ENCODE measurements at regions not wholly inside any gene's neighbourhood (a gene's known extent, or its start where the extent isn't known, plus 50 kb on each side); places are given as distances from the start of the nearest gene placed in this dataset.

DNA sequence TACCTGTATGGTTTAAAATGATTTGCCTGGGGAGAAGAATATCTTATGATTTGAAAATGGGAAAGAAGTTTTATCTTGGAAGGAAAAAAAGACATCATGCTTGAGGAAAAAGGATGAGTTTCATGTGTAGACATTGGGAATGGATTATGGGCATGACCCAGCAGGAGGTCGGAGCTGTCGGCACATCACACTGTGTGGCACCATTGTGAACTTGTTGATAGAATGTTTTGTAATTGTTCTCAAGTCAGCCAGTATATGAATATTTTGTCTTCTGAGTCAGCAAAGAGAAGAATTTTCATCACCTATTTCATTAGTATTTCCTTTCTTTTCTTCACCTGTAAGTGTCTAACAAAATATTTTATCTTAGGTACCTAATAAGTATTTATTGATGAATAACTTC lies 60.0 kb upstream of the HMGA2 start:
- DNase-seq (ENCODE audit: low read depth, low spot score) = no peak

GRCh38 chr12:65765436-65765813 lies 58.9 kb upstream of the HMGA2 start:
- DNase-seq (ENCODE audit: low read depth, low spot score) = no peak

DNA sequence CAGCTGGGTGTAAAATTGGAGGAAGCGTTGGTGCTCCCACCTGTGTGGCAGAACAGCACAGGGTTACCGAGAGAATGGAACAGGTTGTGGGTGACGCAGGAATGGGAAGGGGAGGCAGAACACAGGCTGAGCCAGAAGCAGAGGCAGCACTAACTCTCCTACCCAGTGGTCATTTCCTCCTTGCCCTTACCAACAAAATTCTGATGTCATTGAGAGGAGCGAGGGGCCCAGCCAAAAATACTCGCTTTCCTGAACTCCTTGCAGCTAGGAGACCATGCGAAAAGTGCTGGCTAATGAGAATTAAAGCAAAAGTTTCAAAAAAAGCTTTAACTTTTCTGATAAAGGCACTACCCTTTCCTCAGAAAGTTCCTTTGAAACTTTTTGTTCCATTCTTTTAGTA lies 54.4 kb upstream of the HMGA2 start:
- DNase-seq (ENCODE audit: low read depth, low spot score) = no peak
